ENCODE measurements at regions not wholly inside any gene's neighbourhood (a gene's known extent, or its start where the extent isn't known, plus 50 kb on each side); places are given as distances from the start of the nearest gene placed in this dataset.

GRCh38 chr20:7775072-7775471 is 165.2 kb downstream of the HAO1 start:
- TF ChIP-seq STAT1 (IDR thresholded peaks at IDR 0.05; ENCODE audit: unreplicated experiment) (no peak), ZNF331 (CRISPR knock-in tag; IDR thresholded peaks at IDR 0.05; ENCODE audit: low read depth) (no peak)
- TF ChIP-seq, protein P1, sequence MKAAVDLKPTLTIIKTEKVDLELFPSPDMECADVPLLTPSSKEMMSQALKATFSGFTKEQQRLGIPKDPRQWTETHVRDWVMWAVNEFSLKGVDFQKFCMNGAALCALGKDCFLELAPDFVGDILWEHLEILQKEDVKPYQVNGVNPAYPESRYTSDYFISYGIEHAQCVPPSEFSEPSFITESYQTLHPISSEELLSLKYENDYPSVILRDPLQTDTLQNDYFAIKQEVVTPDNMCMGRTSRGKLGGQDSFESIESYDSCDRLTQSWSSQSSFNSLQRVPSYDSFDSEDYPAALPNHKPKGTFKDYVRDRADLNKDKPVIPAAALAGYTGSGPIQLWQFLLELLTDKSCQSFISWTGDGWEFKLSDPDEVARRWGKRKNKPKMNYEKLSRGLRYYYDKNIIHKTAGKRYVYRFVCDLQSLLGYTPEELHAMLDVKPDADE (IDR thresholded peaks at IDR 0.05): no peak
- H4K20me1 ChIP-seq (replicated peaks; ENCODE audit: insufficient read depth): no peaks in the 10 kb centered on the region
- no peaks in the 10 kb centered on the region for H3F3A ChIP-seq (replicated peaks; ENCODE audit: low read depth)
- peaks cover 3% of the 10 kb centered on the region; the same call in 1 of the 2 replicates for H3K9me2 ChIP-seq (ENCODE audit: insufficient read depth)
- no peak overlapping the region for H3K27ac ChIP-seq (ENCODE audit: low read depth)
- H3K79me2 ChIP-seq (replicated peaks; ENCODE audit: insufficient read depth): no peaks in the 10 kb centered on the region
- Mint-ChIP-seq H3K4me1 (peaks cover 8% of the 10 kb centered on the region), H3K4me3 (no peak overlapping the region), H3K9me3 (peaks cover 33% of the 10 kb centered on the region), H3K36me3 (ENCODE audit: low read depth) (peaks cover 27% of the 10 kb centered on the region), H3K27ac (no peak overlapping the region), H3K27me3 (ENCODE audit: insufficient read depth, low read depth, poor library complexity) (no peaks in the 10 kb centered on the region)
- H3K4me2 ChIP-seq: no peak overlapping the region
- H3K4me3 ChIP-seq: no peak overlapping the region
- no peaks in the 10 kb centered on the region for H3K27me3 ChIP-seq (ENCODE audit: insufficient read depth)
- ATAC-seq (no peak), DNase-seq (ENCODE audit: low spot score) (no peak)
- H3K4me1 ChIP-seq (ENCODE audit: insufficient read depth): no peaks in the 10 kb centered on the region
- H3K36me3 ChIP-seq (ENCODE audit: insufficient read depth): peaks cover 13% of the 10 kb centered on the region; the same call in 1 of the 2 replicates
- no peak overlapping the region for H2AFZ ChIP-seq

DNA sequence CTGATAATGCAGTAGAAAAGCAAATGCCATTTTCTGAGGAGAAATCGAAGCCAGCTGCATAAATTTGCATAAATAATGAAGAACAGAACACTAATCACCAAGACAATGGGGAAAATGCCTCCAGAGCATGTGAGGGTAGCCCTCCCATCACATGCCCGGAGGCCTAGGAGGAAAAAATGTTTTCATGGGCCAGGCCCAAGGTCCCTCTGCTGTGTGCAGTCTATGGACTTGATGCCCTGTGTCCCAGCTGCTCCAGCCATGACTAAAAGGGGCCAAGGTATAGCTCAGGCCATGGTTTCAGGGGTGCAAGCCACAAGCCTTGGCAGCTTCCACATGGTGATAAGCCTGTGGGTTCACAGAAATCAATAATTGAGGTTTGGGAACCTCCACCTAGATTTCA is 164.1 kb downstream of the HAO1 start:
- H3K9me2 ChIP-seq (ENCODE audit: insufficient read depth): peaks cover 3% of the 10 kb centered on the region; the same call in 1 of the 2 replicates
- no peak for ATAC-seq
- H2AFZ ChIP-seq: no peak overlapping the region
- H3K36me3 ChIP-seq (ENCODE audit: insufficient read depth): peaks cover 13% of the 10 kb centered on the region; the same call in 1 of the 2 replicates
- H3K9me3 Mint-ChIP-seq: peaks cover 33% of the 10 kb centered on the region
- no peak overlapping the region for H3K4me3 ChIP-seq
- no peak overlapping the region for H3K27ac Mint-ChIP-seq
- H3K4me2 ChIP-seq: no peak overlapping the region
- H3K4me1 ChIP-seq (ENCODE audit: insufficient read depth): no peaks in the 10 kb centered on the region
- no peaks in the 10 kb centered on the region for H4K20me1 ChIP-seq (replicated peaks; ENCODE audit: insufficient read depth)
- no peaks in the 10 kb centered on the region for H3K27me3 ChIP-seq (ENCODE audit: insufficient read depth)
- H3K27ac ChIP-seq (ENCODE audit: low read depth): no peak overlapping the region
- no peak for TF ChIP-seq ZNF331 (CRISPR knock-in tag; IDR thresholded peaks at IDR 0.05; ENCODE audit: low read depth)
- TF ChIP-seq CREB1 (CRISPR knock-in tag; IDR thresholded peaks at IDR 0.05; ENCODE audit: low read depth): no peak
- TF ChIP-seq NANOG (IDR thresholded peaks at IDR 0.05; ENCODE audit: borderline replicate concordance): no peak
- TF ChIP-seq POLR2AphosphoS5 (IDR thresholded peaks at IDR 0.05; ENCODE audit: low read depth): no peak
- H3K36me3 Mint-ChIP-seq (ENCODE audit: low read depth): peaks cover 27% of the 10 kb centered on the region
- peak; percentile 1 for DNase-seq (ENCODE audit: low spot score)
- H3F3A ChIP-seq (replicated peaks; ENCODE audit: low read depth): no peaks in the 10 kb centered on the region
- no peak overlapping the region for H3K4me3 Mint-ChIP-seq
- no peaks in the 10 kb centered on the region for H3K79me2 ChIP-seq (replicated peaks; ENCODE audit: insufficient read depth)
- H3K27me3 Mint-ChIP-seq (ENCODE audit: insufficient read depth, low read depth, poor library complexity): no peaks in the 10 kb centered on the region
- H3K4me1 Mint-ChIP-seq: peaks cover 8% of the 10 kb centered on the region

- DNase-seq (ENCODE audit: low spot score): no peak
- Mint-ChIP-seq H3K4me1 (no peaks in the 10 kb centered on the region), H3K9me3 (no peaks in the 10 kb centered on the region), H3K27ac (no peak overlapping the region), H3K4me3 (no peak overlapping the region), H3K27me3 (ENCODE audit: insufficient read depth, low read depth, poor library complexity) (no peaks in the 10 kb centered on the region), H3K36me3 (ENCODE audit: low read depth) (no peaks in the 10 kb centered on the region)
- H2AFZ ChIP-seq: no peak overlapping the region
- no peaks in the 10 kb centered on the region for H3F3A ChIP-seq (replicated peaks; ENCODE audit: low read depth)
- no peak overlapping the region for H3K4me2 ChIP-seq
- no peaks in the 10 kb centered on the region for H3K4me1 ChIP-seq (ENCODE audit: insufficient read depth)
- ATAC-seq: no peak
- no peaks in the 10 kb centered on the region for H3K27me3 ChIP-seq (ENCODE audit: insufficient read depth)
- no peaks in the 10 kb centered on the region for H3K79me2 ChIP-seq (replicated peaks; ENCODE audit: insufficient read depth)
- H3K4me3 ChIP-seq: no peak overlapping the region
- H3K9me2 ChIP-seq (ENCODE audit: insufficient read depth): no peaks in the 10 kb centered on the region
- no peak overlapping the region for H3K27ac ChIP-seq (ENCODE audit: low read depth)
- H4K20me1 ChIP-seq (replicated peaks; ENCODE audit: insufficient read depth): no peaks in the 10 kb centered on the region
- no peaks in the 10 kb centered on the region for H3K36me3 ChIP-seq (ENCODE audit: insufficient read depth)
- TF ChIP-seq REST (IDR thresholded peaks at IDR 0.05; ENCODE audit: unreplicated experiment) (no peak), EZH2 (IDR thresholded peaks at IDR 0.05; ENCODE audit: low read depth, unreplicated experiment) (no peak), ZNF331 (CRISPR knock-in tag; IDR thresholded peaks at IDR 0.05; ENCODE audit: low read depth) (no peak), STAT1 (IDR thresholded peaks at IDR 0.05; ENCODE audit: unreplicated experiment) (no peak), NANOG (IDR thresholded peaks at IDR 0.05; ENCODE audit: borderline replicate concordance) (no peak), EZH2phosphoT487 (IDR thresholded peaks at IDR 0.05; ENCODE audit: unreplicated experiment) (no peak), POLR2AphosphoS5 (IDR thresholded peaks at IDR 0.05; ENCODE audit: low read depth) (no peak)
Measured at GRCh38 chr20:7790189-7790588, 150.1 kb downstream of the HAO1 start.

Measured in GM23338 (cell line).